ENCODE measurements at regions not wholly inside any gene's neighbourhood (a gene's known extent, or its start where the extent isn't known, plus 50 kb on each side); places are given as distances from the start of the nearest gene placed in this dataset.
"Not testable (repeated sequence)": the region's sequence is repeated elsewhere in the genome, so short reads cannot be mapped to it uniquely, and the experiment has no call there.

DNA sequence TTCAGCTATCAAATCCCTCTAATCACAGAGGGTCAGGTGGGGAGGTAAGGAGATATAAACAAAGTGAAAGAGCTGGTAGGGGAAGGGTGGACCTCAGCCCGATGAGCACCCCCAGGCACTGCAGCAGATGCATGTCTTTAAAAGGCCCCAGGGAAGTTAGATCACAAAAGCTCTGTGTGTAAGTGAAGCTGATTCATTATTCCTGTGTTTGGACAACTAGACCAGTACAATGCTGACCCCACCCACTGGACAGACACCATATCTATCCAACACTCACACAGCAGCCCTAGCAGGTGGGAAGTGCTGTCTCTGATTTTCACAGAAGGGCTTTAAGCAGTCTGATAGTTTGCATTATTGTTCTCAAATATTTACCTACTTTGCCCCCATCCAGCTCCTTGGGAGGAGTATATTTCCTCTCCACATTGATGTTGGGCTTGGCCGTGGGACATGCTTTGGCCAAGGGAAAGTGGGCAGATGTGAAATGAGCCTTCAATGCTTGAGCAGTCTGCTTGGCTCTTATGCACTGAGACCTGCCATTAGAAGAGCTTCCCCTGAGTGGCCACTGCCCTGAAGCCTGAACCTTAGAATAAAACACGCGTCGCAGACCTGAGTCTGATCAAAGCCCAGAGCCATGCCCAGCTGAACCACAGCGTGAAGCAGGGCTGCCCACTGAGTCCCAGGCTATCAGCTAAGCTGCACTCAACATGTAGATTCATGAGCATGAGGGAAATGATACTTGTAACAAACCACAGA is 111.4 kb downstream of the COPS8 start:
- no peak for DNase-seq (ENCODE audit: low spot score)

DNA sequence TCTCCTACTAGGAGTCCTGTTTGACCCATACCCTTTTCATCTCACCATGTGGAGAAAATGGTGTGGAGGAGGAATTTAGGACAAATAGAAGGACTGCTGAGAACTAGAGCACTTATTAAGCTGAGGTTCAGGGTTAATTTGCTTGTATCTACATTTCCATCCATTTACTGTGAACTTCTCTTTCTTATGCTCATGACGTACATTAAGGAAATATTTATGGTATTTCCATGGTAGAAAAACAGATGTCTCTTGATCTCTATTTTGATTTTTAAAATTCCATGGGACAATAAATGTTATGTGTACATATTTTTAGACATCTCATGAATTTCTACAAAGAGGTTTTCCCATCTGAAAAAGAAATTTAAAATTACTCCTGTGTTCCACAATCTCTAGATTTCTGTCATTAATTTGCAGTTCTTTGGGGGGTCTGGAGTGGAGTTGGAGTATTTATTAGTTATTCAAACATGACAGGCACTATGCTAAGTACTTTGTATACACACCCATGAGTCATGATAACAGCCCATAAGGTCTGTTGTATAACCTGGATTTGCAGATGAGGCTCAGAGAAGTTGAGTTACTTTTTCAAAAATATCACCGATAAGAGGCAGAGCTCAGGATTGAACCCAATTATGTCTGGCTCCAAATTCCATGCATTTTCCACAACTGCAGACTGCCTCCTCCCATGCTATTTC is 112.6 kb downstream of the COPS8 start:
- no peak for DNase-seq (ENCODE audit: low spot score)

DNA sequence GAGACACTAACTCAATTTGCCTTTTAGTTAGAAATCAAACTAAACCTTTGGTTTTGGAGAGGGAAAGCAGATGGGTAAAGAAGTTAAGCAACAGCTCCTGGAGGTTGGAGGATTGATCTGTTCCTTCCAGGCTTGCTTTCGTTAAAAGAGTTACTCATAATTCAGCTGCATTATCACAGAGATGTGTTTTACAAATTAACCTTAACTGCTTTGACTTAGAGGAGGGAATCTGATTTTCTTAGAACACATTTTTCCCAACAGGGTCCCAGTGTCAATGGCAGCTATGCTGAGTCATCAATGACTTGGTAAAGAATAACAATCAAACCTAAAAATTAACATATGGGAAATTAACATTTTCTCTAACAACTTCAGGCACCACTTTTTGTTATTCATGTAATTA is 113.4 kb downstream of the COPS8 start:
- DNase-seq (ENCODE audit: low spot score), result no peak

DNA sequence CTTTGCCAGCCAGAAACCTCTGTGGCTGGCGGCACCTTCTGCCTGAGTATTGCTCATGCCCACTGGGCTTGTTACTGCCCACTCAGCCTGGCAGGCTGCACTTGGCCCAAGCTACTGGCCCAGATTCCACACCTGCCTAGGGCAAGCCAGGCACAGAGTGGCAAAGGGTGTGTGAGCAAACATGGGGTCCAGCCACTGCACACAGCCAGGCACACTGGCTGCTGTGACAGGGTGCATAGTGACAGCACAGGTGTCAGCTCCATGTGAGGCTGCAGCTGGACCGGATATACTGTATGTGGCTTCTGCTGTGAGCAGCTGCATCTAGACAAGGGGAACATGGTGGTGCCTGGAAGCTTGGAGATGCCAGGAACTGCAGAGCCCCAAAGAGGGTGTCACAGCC is 113.9 kb downstream of the COPS8 start:
- no peak for DNase-seq (ENCODE audit: low spot score)

DNA sequence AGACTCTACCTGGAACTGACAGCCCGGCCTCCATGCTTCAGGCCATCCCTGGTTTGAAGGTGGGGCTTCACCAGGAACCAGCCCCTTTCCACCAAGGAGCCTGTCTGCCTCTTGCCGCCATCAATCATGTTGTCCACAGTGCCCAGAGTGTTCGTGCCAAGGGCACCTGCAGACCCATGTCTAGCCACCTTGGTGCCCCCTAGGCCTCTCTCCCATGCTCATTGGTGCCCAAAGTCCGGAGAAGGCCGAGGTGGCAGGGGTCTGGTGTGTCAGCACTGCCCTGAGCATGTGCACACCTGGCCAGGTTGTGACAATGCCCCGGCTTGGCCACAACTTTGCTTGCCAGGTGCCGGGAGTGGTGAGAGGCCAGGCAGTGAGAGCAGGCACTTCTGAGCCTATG is 114.8 kb downstream of the COPS8 start:
- no peak for DNase-seq (ENCODE audit: low spot score)

DNA sequence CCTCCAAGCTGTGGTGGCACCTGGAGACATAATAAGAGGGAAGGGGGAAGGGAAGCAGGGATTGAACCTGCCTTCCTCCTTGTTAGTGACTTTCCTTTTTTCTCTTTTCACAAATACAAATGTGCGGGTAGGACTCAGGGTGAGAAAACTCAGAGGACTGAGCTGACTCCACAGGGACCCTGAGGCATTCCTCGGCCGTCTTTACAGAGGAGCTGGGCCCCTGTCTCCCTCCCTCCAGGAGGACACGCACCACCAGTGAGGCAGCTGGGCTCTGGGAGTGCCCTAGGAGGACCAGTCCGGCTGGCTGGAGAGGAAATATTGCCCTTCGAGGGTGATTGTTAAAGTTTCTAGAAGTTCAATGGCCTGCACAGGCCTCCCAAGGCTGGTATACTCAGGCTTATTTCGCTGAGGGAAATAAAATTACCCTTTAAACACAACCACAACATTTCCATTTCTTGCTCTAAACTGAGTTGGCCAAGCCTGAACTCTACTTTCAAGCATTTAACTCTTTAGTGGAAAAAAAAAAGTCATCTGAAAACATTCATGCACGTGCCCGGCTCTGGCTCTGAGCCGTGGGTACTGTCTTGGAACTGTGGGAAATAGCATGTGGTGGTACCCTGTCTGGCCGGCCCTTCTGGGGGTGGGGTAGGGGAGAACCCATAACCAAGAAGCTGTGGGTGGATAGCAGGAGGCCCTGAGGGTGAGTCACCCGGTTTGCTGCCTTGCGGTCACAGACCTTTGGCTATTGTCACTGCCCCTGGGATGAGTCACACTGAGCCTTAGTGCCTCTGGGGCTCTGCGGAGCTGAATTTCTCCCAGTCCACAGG is 116.0 kb downstream of the COPS8 start:
- no peak for DNase-seq (ENCODE audit: low spot score)

DNA sequence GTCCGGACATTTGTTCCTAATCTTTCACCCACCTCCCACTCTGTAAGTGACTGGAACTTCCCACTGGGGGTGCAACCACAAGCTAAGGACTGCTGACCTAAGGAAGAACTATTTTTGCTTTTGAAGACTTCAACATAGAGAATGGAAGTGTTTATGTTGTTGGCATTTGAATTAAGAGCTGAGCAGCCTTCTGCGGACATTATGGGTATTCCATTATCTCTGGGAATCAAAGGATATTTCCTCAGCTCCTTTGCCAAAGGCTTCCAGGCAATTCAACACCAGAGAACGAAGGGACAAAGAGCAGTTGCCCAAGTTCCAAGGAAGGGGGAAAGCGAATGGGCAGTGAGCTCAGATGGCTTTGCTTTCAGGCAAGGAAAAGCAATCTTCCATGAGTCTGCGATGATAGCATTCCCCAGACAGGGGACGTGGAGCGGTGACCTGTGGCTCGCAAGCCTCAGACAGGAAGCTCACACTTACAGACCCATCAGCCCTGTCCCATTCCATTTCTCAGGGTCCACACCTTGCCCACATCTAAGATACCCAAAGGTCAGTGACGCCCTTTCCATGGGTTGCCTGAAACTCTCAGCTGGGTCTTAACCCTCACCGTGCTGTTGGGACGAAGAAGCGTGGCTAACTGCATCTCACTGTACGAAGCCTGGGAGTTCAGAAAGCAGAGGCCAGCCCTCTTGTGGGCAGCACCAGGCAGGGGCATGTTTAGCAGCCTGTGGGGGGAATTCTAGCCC is 116.8 kb downstream of the COPS8 start:
- DNase-seq (ENCODE audit: low spot score), result no peak

DNA sequence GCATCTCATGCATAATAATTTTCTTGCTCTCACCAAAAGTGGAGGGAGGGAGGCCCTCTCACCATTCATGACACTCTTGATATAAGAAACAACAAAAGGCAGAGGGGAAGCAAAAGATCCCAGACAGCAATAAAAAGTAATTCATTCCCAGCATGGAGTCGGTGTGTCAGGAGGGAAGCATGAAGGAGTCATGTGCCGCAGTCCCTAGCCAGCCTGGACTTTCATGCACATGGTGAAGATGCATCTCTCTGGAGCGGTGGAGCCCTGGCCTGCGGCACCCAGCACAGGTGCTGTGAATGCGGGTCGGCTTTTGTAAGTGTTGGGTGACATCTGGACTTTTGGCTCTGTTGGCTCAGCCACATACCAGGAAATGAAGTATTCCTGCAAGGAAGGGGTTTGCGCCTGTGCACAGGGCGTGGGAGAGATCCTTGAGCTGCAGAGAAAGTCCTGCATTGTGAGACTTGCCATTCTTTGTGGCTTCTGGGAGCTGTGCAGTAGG is 119.4 kb downstream of the COPS8 start:
- DNase-seq (ENCODE audit: low spot score), result no peak

DNA sequence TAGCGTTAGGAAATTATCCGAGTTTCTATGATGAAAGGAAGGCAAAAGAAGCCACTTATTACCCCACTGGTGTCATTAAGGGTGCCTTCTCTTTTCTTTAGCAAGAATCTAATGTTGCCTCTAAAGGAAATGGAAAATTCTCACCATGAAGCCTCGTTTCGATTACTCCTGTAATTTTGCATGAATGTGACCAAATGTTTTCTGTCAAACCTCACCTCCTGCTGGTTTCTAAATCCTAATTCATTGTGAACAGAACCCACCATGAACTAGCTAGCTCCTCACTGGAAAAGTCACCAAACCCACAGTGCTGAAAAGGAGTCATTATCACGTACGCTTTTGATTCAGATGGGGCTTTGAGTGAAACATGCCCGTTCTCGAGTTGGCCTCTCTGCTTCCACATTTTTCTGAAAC is 119.9 kb downstream of the COPS8 start:
- DNase-seq (ENCODE audit: low spot score), result no peak

DNA sequence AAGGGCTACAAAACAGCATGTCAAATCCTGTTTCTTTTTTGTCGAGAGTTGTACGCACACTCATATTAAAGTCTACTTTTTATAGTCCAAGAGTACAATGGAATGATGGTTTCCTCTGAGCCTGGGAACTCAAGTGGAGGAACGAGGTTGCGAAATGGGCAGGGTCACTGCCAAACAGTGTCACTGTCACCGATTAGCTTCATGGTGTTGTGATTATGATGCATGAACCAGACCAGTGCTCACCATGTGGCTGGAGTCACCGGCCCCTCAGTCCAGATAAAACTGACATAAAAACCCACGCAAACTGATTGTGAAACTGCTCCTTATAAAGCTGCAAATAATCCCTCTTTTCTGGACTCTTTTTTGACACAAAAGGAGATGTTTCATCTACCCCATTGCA is 122.0 kb downstream of the COPS8 start:
- no peak for DNase-seq (ENCODE audit: low spot score)

DNA sequence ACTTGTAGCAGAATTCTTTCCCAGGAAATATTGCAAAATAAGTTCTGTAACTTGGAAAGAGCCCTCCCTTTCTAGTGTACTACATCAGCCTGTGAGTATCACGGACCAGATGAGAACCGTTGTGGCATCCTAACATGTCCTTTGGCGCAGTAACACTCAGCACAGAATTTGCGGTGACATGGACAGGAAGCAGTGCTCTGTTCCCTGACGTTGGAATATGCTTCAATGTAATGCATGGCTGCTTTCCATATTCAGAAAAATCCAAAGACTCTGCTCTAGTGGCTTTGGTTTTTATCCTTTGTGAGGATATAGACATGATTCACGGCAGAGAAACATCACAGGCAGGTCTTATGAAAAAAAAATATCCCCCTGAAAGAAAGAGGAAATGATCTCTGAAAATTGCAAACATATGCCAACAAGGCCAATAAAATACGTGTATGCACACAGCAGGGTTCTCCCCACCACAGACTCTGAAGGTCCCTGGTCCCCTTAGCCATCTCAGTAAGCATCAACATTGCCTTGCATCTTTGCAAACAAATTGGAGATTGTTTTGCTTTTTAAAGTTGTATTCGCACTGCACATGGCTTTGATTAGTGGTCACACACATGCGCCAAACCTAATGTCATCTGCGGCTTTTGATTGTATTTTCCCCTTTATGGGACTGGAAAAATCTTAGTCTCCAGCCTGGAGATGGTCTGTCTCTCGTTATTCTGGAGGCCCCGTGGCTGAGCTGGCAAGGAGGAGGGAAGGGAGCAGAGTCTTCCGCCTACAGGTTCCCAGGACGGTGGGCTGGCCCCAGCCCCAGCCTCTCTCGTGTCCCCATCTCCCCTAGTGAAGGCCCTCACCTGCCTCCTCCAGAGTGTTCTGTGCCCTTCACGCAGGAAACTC is 122.9 kb downstream of the COPS8 start:
- no peak for DNase-seq (ENCODE audit: low spot score)

DNA sequence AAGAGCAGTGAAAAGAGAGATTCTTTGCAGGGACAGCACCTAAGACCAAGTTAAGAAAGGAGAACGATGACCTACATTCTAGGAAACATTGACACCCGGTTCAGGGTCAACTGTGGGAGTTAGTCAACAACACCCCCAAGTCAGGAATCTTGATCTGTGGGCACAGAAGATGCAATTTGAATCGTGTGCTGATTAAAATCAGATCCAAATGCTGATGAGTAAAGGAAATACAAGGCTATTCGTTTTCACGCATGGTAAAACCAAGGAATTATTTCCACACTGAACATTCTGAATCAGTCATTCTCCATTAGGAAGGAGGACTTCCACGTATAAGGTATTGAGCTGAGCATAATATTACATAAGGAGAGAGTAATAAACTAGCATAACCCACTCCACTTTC is 124.2 kb downstream of the COPS8 start:
- DNase-seq (ENCODE audit: low spot score), result no peak

DNA sequence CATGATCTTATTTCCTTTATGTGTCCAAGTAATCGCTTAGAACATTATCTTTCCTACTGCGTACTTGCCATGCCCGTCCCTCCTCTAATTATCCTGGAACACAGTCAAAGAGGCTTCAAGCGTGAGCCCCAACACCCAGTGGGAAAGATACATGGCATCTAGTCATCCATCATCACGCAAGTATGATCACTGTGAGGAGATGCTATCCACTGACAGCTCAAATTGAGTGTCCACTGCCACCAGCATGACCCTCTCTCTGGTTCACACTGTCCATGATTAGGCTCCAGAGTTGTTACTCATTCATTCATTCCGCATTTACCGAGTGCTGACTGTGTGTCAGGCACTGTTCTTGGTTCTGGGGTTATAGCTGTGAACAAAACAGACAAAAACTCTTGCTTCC is 124.6 kb downstream of the COPS8 start:
- no peak for DNase-seq (ENCODE audit: low spot score)

DNA sequence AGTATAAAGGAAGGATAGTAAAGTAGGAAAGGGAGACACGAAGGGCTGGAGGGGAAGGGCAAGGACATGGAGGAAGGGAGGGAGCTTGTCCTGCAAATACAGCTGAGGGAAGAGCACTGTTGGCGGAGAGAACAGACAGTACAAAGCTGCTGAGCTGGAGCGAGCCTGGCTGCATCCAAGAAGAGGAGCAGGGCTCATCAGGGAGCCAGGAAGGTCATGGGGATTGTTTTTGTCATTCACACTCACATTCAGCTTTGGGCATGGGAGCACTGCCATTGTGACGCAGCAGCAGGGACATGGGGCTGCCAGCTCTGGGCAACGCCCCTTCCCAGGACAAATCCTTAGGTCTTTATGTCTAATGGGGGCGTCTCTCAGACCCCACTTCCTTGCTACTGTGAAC is 125.1 kb downstream of the COPS8 start:
- no peak for DNase-seq (ENCODE audit: low spot score)

DNA sequence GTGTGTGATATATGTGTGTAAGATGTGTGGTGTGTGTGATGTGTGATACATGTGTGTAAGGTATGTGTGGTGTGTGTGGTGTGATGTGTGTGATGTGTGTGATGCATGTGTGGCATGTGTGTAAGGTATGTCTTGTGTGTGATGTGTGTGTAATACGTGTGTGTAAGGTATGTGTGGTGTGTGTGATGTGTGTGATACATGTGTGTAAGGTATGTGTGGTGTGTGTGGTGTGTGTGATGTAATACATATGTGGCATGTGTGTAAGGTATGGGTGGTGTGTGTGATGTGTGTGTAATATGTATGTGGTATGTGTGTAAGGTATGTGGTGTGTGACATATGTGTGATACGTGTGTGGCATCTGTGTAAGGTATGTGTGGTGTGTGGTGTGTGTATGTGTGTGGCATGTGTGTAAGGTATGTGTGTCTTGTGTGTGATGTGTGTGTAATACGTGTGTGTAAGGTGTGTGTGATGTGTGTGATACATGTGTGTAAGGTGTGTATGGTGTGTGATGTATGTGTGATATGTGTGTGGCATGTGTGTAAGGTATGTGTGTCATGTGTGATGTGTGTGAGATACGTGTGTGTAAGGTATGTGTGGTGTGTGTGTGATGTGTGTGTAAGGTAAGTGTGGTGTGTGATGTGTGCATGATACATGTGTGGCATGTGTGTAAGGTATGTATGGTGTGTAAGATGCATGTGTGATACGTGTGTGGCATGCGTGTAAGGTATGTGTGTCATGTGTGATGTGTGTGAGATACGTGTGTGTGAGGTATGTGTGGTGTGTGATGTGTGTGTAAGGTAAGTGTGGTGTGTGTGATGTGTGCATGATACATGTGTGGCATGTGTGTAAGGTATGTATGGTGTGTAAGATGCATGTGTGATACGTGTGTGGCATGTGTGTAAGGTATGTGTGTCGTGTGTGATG is 126.9 kb downstream of the COPS8 start:
- not testable (repeated sequence) for DNase-seq (ENCODE audit: low spot score)

DNA sequence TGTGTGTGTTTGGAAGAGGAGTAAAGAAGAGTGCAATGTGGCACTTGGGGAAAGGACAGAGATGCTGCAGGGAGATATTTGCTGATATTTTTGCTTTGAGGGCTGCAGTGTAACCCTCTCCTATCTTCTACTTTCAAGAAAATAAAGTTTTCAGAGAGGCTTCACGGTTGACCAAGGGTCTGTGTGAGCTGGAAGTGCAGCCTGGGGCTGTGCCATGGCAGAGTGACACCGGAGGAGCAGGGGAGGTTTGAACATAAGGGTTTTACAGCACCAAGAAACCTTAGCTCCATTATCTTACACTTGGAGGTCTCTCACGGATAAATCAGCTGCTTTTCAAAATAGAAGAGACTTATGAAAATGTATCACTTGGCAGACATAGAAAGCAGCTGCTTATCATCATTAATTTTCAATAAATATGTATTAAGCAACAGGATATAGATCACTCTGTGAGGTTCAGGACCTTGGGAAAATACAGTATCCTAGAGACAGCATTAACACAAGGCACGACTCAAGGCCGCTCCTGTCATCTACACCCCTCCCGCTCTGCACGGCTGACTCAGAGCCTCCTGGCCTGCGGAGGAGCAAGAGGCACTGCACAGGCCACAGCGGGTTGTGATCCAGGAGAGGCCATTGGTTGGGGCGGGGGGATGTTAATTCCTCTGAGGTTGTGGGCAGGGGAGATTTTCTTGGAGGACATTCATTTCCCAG is 127.8 kb downstream of the COPS8 start:
- DNase-seq (ENCODE audit: low spot score), result no peak

DNA sequence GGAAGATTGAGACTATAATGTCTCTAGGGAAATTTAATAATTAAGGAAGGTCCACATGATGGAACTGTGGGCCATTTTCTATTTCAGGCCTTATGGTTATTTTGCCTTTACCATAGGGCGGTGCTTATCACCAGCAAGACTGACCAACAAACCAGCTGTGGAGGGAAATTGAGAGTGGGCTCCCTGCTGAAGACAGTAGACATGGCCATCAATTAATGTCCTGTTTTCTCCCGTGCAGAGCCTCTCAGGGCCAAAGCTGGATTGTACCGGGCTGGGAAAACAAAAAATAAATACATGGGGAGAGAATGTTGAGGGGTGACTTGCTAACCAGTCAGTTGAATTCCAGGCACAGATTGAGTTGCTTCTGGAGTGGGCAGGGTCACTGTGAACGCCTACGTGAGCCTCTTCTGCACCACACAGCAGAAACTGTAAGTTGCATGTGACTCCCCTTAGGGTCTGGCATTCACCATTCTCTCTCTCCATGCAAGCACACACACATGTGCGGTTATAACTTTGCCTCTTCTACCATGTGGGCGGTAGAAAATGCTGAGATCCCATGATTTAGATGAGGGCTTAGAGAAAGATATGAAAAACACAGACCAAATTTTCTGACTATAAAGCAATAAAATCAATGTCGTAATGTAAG is 128.5 kb downstream of the COPS8 start:
- no peak for DNase-seq (ENCODE audit: low spot score)

DNA sequence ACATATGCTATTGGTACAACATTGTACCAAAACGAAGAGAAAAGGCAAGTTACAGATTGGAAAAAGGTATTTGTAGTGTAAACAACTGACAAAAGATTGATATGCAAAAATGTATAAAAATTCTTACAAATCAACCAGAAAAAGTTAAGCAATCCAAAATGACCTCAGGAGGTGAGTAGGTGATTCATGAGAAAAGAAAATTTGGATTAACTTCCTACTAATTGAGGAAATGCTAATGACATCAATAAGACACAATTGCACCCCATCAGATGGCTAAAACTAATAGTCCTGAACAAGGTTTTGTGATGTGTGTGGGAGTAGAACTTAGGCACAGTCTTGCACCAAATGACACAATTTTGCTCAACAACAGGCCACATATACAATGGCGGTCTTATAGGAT is 129.3 kb downstream of the COPS8 start:
- no peak for DNase-seq (ENCODE audit: low spot score)

Data from putamen (tissue), 1 donor.